ENCODE measurements at regions not wholly inside any gene's neighbourhood (a gene's known extent, or its start where the extent isn't known, plus 50 kb on each side); places are given as distances from the start of the nearest gene placed in this dataset.

GRCh38 chr12:33323823-33324222, 115.8 kb downstream of the SYT10 start:
- no peak for ATAC-seq (ENCODE audit: low FRiP score)
- no peak for TF ChIP-seq CTCF (IDR thresholded peaks at IDR 0.05)
- no peak for DNase-seq (ENCODE audit: low spot score)

- ATAC-seq (ENCODE audit: low FRiP score) = no peak
- TF ChIP-seq CTCF (IDR thresholded peaks at IDR 0.05) = no peak
- DNase-seq (ENCODE audit: low spot score) = no peak
Observed at GRCh38 chr12:33322519-33322918, 117.1 kb downstream of the SYT10 start.

- no peak for TF ChIP-seq CTCF (IDR thresholded peaks at IDR 0.05)
- no peak for DNase-seq (ENCODE audit: low spot score)
- ATAC-seq (ENCODE audit: low FRiP score) = no peak
Observed at GRCh38 chr12:33317746-33318145, 121.9 kb downstream of the SYT10 start.

GRCh38 chr12:33314223-33314622, 125.4 kb downstream of the SYT10 start:
- no peak for DNase-seq (ENCODE audit: low spot score)
- ATAC-seq (ENCODE audit: low FRiP score) = no peak
- TF ChIP-seq CTCF (IDR thresholded peaks at IDR 0.05) = no peak

- ATAC-seq (ENCODE audit: low FRiP score) (no peak), DNase-seq (ENCODE audit: low spot score) (no peak)
- TF ChIP-seq CTCF (IDR thresholded peaks at IDR 0.05) = no peak
Observed at GRCh38 chr12:33313476-33313875, 126.1 kb downstream of the SYT10 start.

GRCh38 chr12:33310471-33310870, 129.1 kb downstream of the SYT10 start:
- DNase-seq (ENCODE audit: low spot score) (no peak), ATAC-seq (ENCODE audit: low FRiP score) (no peak)

GRCh38 chr12:33304176-33304575, 135.4 kb downstream of the SYT10 start:
- no peak for ATAC-seq (ENCODE audit: low FRiP score)
- no peak for TF ChIP-seq CTCF (IDR thresholded peaks at IDR 0.05)
- DNase-seq (ENCODE audit: low spot score) = no peak

More at GRCh38 chr12:33310471-33310870, 129.1 kb downstream of the SYT10 start:
- TF ChIP-seq CTCF (IDR thresholded peaks at IDR 0.05) = no peak

All from omental fat pad (tissue), 3 donors.